Natural killer cell (primary cell): ENCODE measurements at regions not wholly inside any gene's neighbourhood (a gene's known extent, or its start where the extent isn't known, plus 50 kb on each side); places are given as distances from the start of the nearest gene placed in this dataset.

Experiments used
- ATAC-seq, 3 donors: fragments of 150-1000 bp in 2 of 3; fragments of 200-7000 bp in 1 of 3; cut with Tn5 transposase; 1 replicate in 1 of 3; 2 replicates in 2 of 3; pipeline ENCODE4 v1.10.0; 2021; ENCODE audit warnings: mild to moderate bottlenecking in 2 of 3, moderate library complexity in 2 of 3
- DNase-seq, 2 donors: peaks; one replicate each; pipeline versions ENCODE4 v3.0.0 to v3.0.0-alpha.2; 2013 to 2021; ENCODE audit warnings: mixed read lengths in 1 of 2
- H3K27ac ChIP-seq: one replicate; pipeline ENCODE4 v1.5.1; 2013; ENCODE audit warnings: mild to moderate bottlenecking, low read length
- H3K27me3 ChIP-seq: one replicate; pipeline ENCODE4 v1.6.1; 2013; ENCODE audit warnings: low read length; ENCODE audit not compliant: control insufficient read depth, insufficient read depth
- H3K36me3 ChIP-seq: one replicate; pipeline ENCODE4 v1.6.1; 2013; ENCODE audit warnings: low read length; ENCODE audit not compliant: control insufficient read depth, insufficient read depth
- H3K4me1 ChIP-seq: one replicate; pipeline ENCODE4 v1.6.1; 2013; ENCODE audit warnings: low read length; ENCODE audit not compliant: control insufficient read depth, insufficient read depth
- H3K4me3 ChIP-seq: one replicate; pipeline ENCODE4 v1.5.1; 2013; ENCODE audit warnings: low read length
- H3K9me3 ChIP-seq: one replicate; pipeline ENCODE4 v1.6.1; 2013; ENCODE audit warnings: low read length; ENCODE audit not compliant: control insufficient read depth, insufficient read depth
- H3K27ac Mint-ChIP-seq, 2 donors: one replicate each; pipeline ENCODE4 v1.8.0; 2022; ENCODE audit warnings: mild to moderate bottlenecking in 2 of 2, mixed read lengths in 2 of 2, moderate library complexity in 1 of 2
- H3K27me3 Mint-ChIP-seq, 2 donors: one replicate each; pipeline ENCODE4 v1.8.0; 2022; ENCODE audit warnings: low read depth in 2 of 2, mixed read lengths in 2 of 2
- H3K36me3 Mint-ChIP-seq: one replicate; pipeline ENCODE4 v1.8.0; 2022; ENCODE audit warnings: mixed read lengths
- H3K4me1 Mint-ChIP-seq, 2 donors: one replicate each; pipeline ENCODE4 v1.8.0; 2022; ENCODE audit warnings: mixed read lengths in 2 of 2
- H3K4me3 Mint-ChIP-seq: one replicate; pipeline ENCODE4 v1.8.0; 2022; ENCODE audit warnings: mild to moderate bottlenecking, moderate library complexity, mixed read lengths
- H3K9me3 Mint-ChIP-seq, 2 donors: one replicate each; pipeline ENCODE4 v1.8.0; 2022; ENCODE audit warnings: mixed read lengths in 2 of 2
- WGBS: methylation state at CpG from one replicate; pipeline ENCODE4 v1.1.7; 2013; ENCODE audit warnings: missing lambda C conversion rate; ENCODE audit not compliant: insufficient coverage; 5-methylcytosine and 5-hydroxymethylcytosine counted together
- intact Hi-C: fragments of 100-400 bp; cut with micrococcal nuclease; formaldehyde crosslinking; loops from one replicate; pipeline ENCODE4 v1.14.2; 2022
- TF ChIP-seq, protein P1 (sequence below): fragments of 200-600 bp; IDR thresholded peaks from one replicate; pipeline ENCODE4 v1.8.0; 2022; ENCODE audit warnings: antibody characterized with exemption

DNA sequence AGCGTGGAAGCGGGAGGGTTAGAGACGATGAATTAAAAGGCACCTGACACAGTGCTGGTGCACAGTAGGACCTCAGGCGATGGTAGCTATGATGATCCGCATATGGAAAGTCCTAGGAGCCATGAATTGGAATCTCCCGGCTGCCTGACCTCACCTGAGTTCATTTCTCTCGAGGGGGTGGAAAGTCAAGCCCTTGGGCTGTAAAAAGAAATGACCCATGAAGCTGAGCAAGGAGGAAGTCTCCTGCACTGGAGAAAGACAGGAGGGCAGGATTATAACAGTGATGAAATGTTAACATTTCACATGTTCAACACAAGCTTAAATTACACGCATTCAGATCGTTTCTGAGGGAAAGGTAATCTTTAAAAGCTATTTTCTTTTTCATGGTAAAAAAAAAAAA, 481.2 kb downstream of the MATN1 start:
- Mint-ChIP-seq H3K27ac (no peak overlapping the region), H3K36me3 (no peaks in the 10 kb centered on the region), H3K27me3 (peaks cover 0 to 13% of the 10 kb centered on the region in 2 donors), H3K9me3 (no peaks in the 10 kb centered on the region), H3K4me1 (no peaks in the 10 kb centered on the region), H3K4me3 (no peak overlapping the region)
- TF ChIP-seq, protein P1, sequence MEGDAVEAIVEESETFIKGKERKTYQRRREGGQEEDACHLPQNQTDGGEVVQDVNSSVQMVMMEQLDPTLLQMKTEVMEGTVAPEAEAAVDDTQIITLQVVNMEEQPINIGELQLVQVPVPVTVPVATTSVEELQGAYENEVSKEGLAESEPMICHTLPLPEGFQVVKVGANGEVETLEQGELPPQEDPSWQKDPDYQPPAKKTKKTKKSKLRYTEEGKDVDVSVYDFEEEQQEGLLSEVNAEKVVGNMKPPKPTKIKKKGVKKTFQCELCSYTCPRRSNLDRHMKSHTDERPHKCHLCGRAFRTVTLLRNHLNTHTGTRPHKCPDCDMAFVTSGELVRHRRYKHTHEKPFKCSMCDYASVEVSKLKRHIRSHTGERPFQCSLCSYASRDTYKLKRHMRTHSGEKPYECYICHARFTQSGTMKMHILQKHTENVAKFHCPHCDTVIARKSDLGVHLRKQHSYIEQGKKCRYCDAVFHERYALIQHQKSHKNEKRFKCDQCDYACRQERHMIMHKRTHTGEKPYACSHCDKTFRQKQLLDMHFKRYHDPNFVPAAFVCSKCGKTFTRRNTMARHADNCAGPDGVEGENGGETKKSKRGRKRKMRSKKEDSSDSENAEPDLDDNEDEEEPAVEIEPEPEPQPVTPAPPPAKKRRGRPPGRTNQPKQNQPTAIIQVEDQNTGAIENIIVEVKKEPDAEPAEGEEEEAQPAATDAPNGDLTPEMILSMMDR = no peak
- DNase-seq (no peak), ATAC-seq (no peak)
- no peaks in the 10 kb centered on the region for H3K4me1 ChIP-seq
- H3K4me3 ChIP-seq = no peak overlapping the region
- intact Hi-C loops = no loop called here
- H3K27ac ChIP-seq = no peak overlapping the region
- 68% methylated on average over 7 of the region's 9 CpGs for WGBS
- H3K27me3 ChIP-seq = no peaks in the 10 kb centered on the region
- H3K36me3 ChIP-seq = no peaks in the 10 kb centered on the region
- H3K9me3 ChIP-seq = no peaks in the 10 kb centered on the region

- Histone ChIP-seq H3K27me3 (no peaks in the 10 kb centered on the region), H3K4me1 (no peaks in the 10 kb centered on the region), H3K9me3 (no peaks in the 10 kb centered on the region), H3K27ac (no peak overlapping the region), H3K4me3 (no peak overlapping the region), H3K36me3 (no peaks in the 10 kb centered on the region)
- no peak for DNase-seq
- no peaks in the 10 kb centered on the region for H3K9me3 Mint-ChIP-seq
- no peak for ATAC-seq
- TF ChIP-seq, protein P1 = no peak
- intact Hi-C loops = no loop called here
- peaks cover 0 to 13% of the 10 kb centered on the region in 2 donors for H3K27me3 Mint-ChIP-seq
- no peaks in the 10 kb centered on the region for H3K4me1 Mint-ChIP-seq
- H3K36me3 Mint-ChIP-seq = no peaks in the 10 kb centered on the region
- H3K27ac Mint-ChIP-seq = no peak overlapping the region
- no peak overlapping the region for H3K4me3 Mint-ChIP-seq
- WGBS = 72% methylated on average over 3 of the region's 3 CpGs
These were observed 481.7 kb downstream of the MATN1 start for GRCh38 chr1:30241681-30242080.

- Histone ChIP-seq H3K36me3 (no peaks in the 10 kb centered on the region), H3K27me3 (no peaks in the 10 kb centered on the region), H3K4me1 (no peaks in the 10 kb centered on the region), H3K27ac (no peak overlapping the region), H3K9me3 (no peaks in the 10 kb centered on the region), H3K4me3 (no peak overlapping the region)
- no peak for DNase-seq
- Mint-ChIP-seq H3K36me3 (no peaks in the 10 kb centered on the region), H3K9me3 (no peaks in the 10 kb centered on the region), H3K27me3 (no peaks in the 10 kb centered on the region), H3K4me1 (no peaks in the 10 kb centered on the region), H3K27ac (no peak overlapping the region), H3K4me3 (no peak overlapping the region)
- intact Hi-C loops = loop anchor here (5.0 kb wide), 1 partner anchor 997 kb away; the partner anchor contains the start of gene PTPRU
- TF ChIP-seq, protein P1 = no peak
- WGBS = 86% methylated on average over 6 of the region's 7 CpGs
- ATAC-seq = no peak
These were observed 489.3 kb downstream of the MATN1 start for GRCh38 chr1:30234091-30234490.

- Mint-ChIP-seq H3K9me3 (no peaks in the 10 kb centered on the region), H3K4me3 (no peak overlapping the region), H3K27me3 (no peaks in the 10 kb centered on the region), H3K36me3 (no peaks in the 10 kb centered on the region), H3K4me1 (no peaks in the 10 kb centered on the region), H3K27ac (no peak overlapping the region)
- no peaks in the 10 kb centered on the region for H3K36me3 ChIP-seq
- WGBS = 44% methylated on average over 3 of the region's 4 CpGs
- H3K27me3 ChIP-seq = no peaks in the 10 kb centered on the region
- H3K9me3 ChIP-seq = no peaks in the 10 kb centered on the region
- DNase-seq (peak in 1 of 2 donors; percentile 47), ATAC-seq (peak in 2 of 3 donors; percentile 58 to 70)
- TF ChIP-seq, protein P1 = peak; percentile 82
- no peak overlapping the region for H3K27ac ChIP-seq
- H3K4me1 ChIP-seq = no peaks in the 10 kb centered on the region
- H3K4me3 ChIP-seq = no peak overlapping the region
- intact Hi-C loops = loop anchor here (1.0 to 5.0 kb wide), 2 partner anchors 320 to 995 kb away; partner anchors contain the start of gene PTPRU
These were observed 491.0 kb downstream of the MATN1 start for GRCh38 chr1:30232288-30232899.
